HepG2 (cell line): ENCODE measurements at regions not wholly inside any gene's neighbourhood (a gene's known extent, or its start where the extent isn't known, plus 50 kb on each side); places are given as distances from the start of the nearest gene placed in this dataset.

Experiments used
- ATAC-seq: fragments of 200-7000 bp; cut with Tn5 transposase; 3 replicates; pipeline ENCODE4 v1.9.1; 2020; ENCODE audit warnings: mild to moderate bottlenecking, moderate library complexity
- BruUV-seq: library from RNA; stranded (reverse); fragments of 400-500 nt; replicated peaks from 2 replicates; lab custom pipeline; 2021; lab: Mats Ljungman, UMichigan
- CTCF ChIA-PET: fragments of 300-600 bp; formaldehyde crosslinking; extraction: SDS; loops from one replicate; lab custom pipeline; 2021; ENCODE audit warnings: low total read pairs, inconsistent platforms, low intra/inter-chr PET ratio; lab: Yijun Ruan, JAX
- POLR2A ChIA-PET: fragments of 350-600 bp; sonication (Branson Sonifier 250); formaldehyde crosslinking; loops from one replicate; lab custom pipeline; 2020; ENCODE audit warnings: antibody characterized with exemption, inconsistent platforms; lab: Yijun Ruan, JAX
- DNase-seq: peaks from one replicate; pipeline ENCODE4 v3.0.0-alpha.2; 2015; ENCODE audit warnings: low spot score
- FAIRE-seq: peaks from 3 replicates; lab custom pipeline; 2011; peaks lifted over from hg19 to GRCh38; lab: Jason Lieb, UNC
- H2AFZ ChIP-seq: one replicate; pipeline ENCODE4 v1.6.1; 2011; ENCODE audit warnings: low read length, inconsistent platforms
- H3K27ac ChIP-seq: fragments of 300-600 bp; 3 replicates; pipeline ENCODE4 v1.8.0; 2011; ENCODE audit warnings: mixed run types, mild to moderate bottlenecking, mixed read lengths, low read length, inconsistent platforms; ENCODE audit not compliant: insufficient read depth; ENCODE audit errors: extremely low read length
- H3K27me3 ChIP-seq, 2 experiments: fragments of 200-600 bp in 1 of 2; 2 replicates in 1 of 2; 3 replicates in 1 of 2; pipeline versions ENCODE4 v1.6.0 to v1.8.0; 2011; ENCODE audit warnings: low read length in 2 of 2, mild to moderate bottlenecking in 2 of 2, moderate library complexity in 2 of 2, inconsistent platforms in 1 of 2; ENCODE audit not compliant: insufficient read depth in 2 of 2, control insufficient read depth in 1 of 2
- H3K36me3 ChIP-seq, 2 experiments: fragments of 200-600 bp in 1 of 2; replicated peaks in 1 of 2; 2 replicates in 1 of 2; 3 replicates in 1 of 2; pipeline versions ENCODE4 v1.5.1 to v1.8.0; 2011; ENCODE audit warnings: low read length in 2 of 2, inconsistent platforms in 1 of 2; ENCODE audit not compliant: insufficient read depth in 2 of 2, control insufficient read depth in 1 of 2
- H3K4me1 ChIP-seq: 2 replicates; pipeline ENCODE4 v1.5.1; 2012; ENCODE audit warnings: low read length, inconsistent platforms; ENCODE audit not compliant: insufficient read depth
- H3K4me2 ChIP-seq: 2 replicates; pipeline ENCODE4 v1.6.0; 2011; ENCODE audit warnings: low read depth, low read length, inconsistent platforms
- H3K4me3 ChIP-seq, 3 experiments: fragments of 200-600 bp in 1 of 3; sonication (generic), shearing (Covaris generic) in 1 of 3; replicated peaks in 1 of 3; 2 replicates each; pipeline ENCODE4 v1.5.1; 2011 to 2016; ENCODE audit warnings: low read length in 3 of 3, inconsistent platforms in 2 of 3, low read depth in 2 of 3, mild to moderate bottlenecking in 2 of 3, control low read depth in 1 of 3, mixed read lengths in 1 of 3; ENCODE audit not compliant: insufficient read depth in 1 of 3
- H3K79me2 ChIP-seq: one replicate; pipeline ENCODE4 v1.6.1; 2011; ENCODE audit warnings: low read length, inconsistent platforms; ENCODE audit not compliant: insufficient read depth
- H3K9ac ChIP-seq: 2 replicates; pipeline ENCODE4 v1.6.0; 2011; ENCODE audit warnings: mild to moderate bottlenecking, low read depth, low read length, inconsistent platforms; ENCODE audit not compliant: insufficient read depth
- H3K9me3 ChIP-seq: 2 replicates; pipeline ENCODE4 v1.5.1; 2012; ENCODE audit warnings: mild to moderate bottlenecking, low read length
- H4K20me1 ChIP-seq: 2 replicates; pipeline ENCODE4 v1.6.0; 2011; ENCODE audit warnings: inconsistent platforms, mild to moderate bottlenecking, low read length, moderate library complexity; ENCODE audit not compliant: insufficient read depth
- ATF5 ChIP-seq: sonication (generic); formaldehyde crosslinking; IDR thresholded peaks from 2 replicates; pipeline ENCODE4 v1.4.0; 2020; ENCODE audit warnings: mild to moderate bottlenecking, low read depth, missing genetic modification reagents
- BCL3 ChIP-seq: sonication (generic); formaldehyde crosslinking; IDR thresholded peaks from 2 replicates; pipeline ENCODE4 v1.5.1; 2020; ENCODE audit warnings: mild to moderate bottlenecking, missing genetic modification reagents, moderate library complexity
- FOXJ3 ChIP-seq: sonication (generic); formaldehyde crosslinking; IDR thresholded peaks from 2 replicates; pipeline ENCODE4 v1.4.0; 2020; ENCODE audit warnings: missing genetic modification reagents, mild to moderate bottlenecking, borderline replicate concordance
- PHF20 ChIP-seq: sonication (generic); formaldehyde crosslinking; IDR thresholded peaks from 2 replicates; pipeline ENCODE4 v1.5.0; 2020; ENCODE audit warnings: mild to moderate bottlenecking, missing genetic modification reagents
- ZBTB38 ChIP-seq: sonication (generic); formaldehyde crosslinking; IDR thresholded peaks from 2 replicates; pipeline ENCODE4 v1.5.1; 2020; ENCODE audit warnings: mild to moderate bottlenecking, missing genetic modification reagents
- ZNF10 ChIP-seq: sonication (generic); formaldehyde crosslinking; IDR thresholded peaks from 2 replicates; pipeline ENCODE4 v1.4.0; 2020; ENCODE audit warnings: mild to moderate bottlenecking, low read depth, missing genetic modification reagents, borderline replicate concordance
- ZNF350 ChIP-seq: sonication (generic); formaldehyde crosslinking; IDR thresholded peaks from 2 replicates; pipeline ENCODE4 v1.4.0; 2020; ENCODE audit warnings: mild to moderate bottlenecking, low read depth, missing genetic modification reagents, borderline replicate concordance
- ZNF598 ChIP-seq: sonication (generic); formaldehyde crosslinking; IDR thresholded peaks from 2 replicates; pipeline ENCODE4 v1.5.1; 2020; ENCODE audit warnings: mild to moderate bottlenecking, missing genetic modification reagents, borderline replicate concordance
- WGBS: methylation state at CpG from one replicate; pipeline ENCODE4 v1.1.6; 2017; ENCODE audit warnings: low lambda C conversion rate; 5-methylcytosine and 5-hydroxymethylcytosine counted together
- in situ Hi-C: cut with HindIII; loops from 2 replicates; pipeline ENCODE4 v1.10.0; 2017; ENCODE audit warnings: low pct_unique_long_range_greater_than_20kb; ENCODE audit not compliant: extremely low pct_ligation_motif_present
- intact Hi-C: fragments of 100-400 bp; cut with micrococcal nuclease; formaldehyde crosslinking; loops from one replicate; pipeline ENCODE4 v1.10.0; 2022; ENCODE audit not compliant: unreplicated experiment

GRCh38 chr15:62453981-62454380 is 288.9 kb upstream of the C2CD4B start:
- no peaks in the 10 kb centered on the region for H3K27me3 ChIP-seq
- DNase-seq, result no peak
- ChIA-PET CTCF (no interaction called here), POLR2A (no interaction called here)
- WGBS, result 98% methylated on average over 5 of the region's 5 CpGs
- no peak overlapping the region for H3K27ac ChIP-seq
- no peak overlapping the region for H3K4me2 ChIP-seq
- no TSS peak for BruUV-seq
- no peak for ATAC-seq
- FAIRE-seq, result no peak
- TF ChIP-seq ZNF350 (CRISPR knock-in tag), result no peak
- peaks cover 24% of the 10 kb centered on the region for H3K4me1 ChIP-seq
- no peak overlapping the region for H3K9ac ChIP-seq
- no peak overlapping the region for H2AFZ ChIP-seq
- in situ Hi-C loops, result no loop called here
- no peaks in the 10 kb centered on the region for H3K9me3 ChIP-seq
- H3K4me3 ChIP-seq, result no peak overlapping the region
- H3K36me3 ChIP-seq, result no peaks in the 10 kb centered on the region
- intact Hi-C loops, result no loop called here
- H4K20me1 ChIP-seq, result no peaks in the 10 kb centered on the region
- no peaks in the 10 kb centered on the region for H3K79me2 ChIP-seq

DNA sequence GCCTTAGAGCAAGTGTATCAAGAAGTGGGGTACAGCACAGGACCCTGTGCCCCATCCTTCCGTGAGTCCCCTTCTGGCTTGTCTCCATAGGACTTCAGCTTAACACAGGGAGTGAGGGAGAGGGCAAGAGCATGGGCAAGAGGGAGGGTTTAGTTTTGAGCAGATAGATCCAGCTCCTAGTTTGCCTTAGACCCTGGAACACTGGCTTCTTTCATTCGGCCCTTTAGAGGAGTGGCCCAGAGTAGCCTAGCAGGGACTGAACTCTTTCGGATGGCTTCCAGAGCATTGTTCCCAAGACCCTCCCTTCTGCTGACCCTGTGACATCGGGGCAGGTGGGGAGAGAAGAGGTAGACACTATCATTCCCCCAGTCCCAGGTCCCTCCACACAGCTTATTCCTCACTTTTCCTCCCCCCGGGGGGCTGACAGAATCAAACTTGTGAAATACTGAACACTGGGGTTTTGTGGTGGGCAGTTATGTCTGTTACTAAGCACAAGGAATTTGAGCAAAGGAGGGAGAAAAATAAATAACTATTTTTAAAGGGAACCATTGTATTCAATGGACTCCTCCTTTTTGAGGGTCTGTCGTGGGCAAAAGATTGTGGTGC is 289.6 kb upstream of the C2CD4B start:
- Histone ChIP-seq H4K20me1 (no peaks in the 10 kb centered on the region), H2AFZ (no peak overlapping the region), H3K27me3 (no peaks in the 10 kb centered on the region), H3K4me2 (no peak overlapping the region)
- ATAC-seq, result no peak
- no peak for FAIRE-seq
- no peak for DNase-seq
- in situ Hi-C loops, result no loop called here
- BruUV-seq, result no TSS peak
- CTCF ChIA-PET, result no interaction called here
- TF ChIP-seq FOXJ3 (CRISPR knock-in tag) (no peak), ZNF598 (CRISPR knock-in tag) (no peak), PHF20 (no peak), ZNF10 (CRISPR knock-in tag) (no peak), ATF5 (CRISPR knock-in tag) (no peak), BCL3 (CRISPR knock-in tag) (no peak), ZBTB38 (no peak)
- TF ChIP-seq, all 625 proteins: peak for 0
- no peaks in the 10 kb centered on the region for H3K79me2 ChIP-seq
- H3K4me3 ChIP-seq, result no peak overlapping the region
- no peak overlapping the region for H3K27ac ChIP-seq
- peaks cover 24% of the 10 kb centered on the region for H3K4me1 ChIP-seq
- 70% methylated on average over 4 of the region's 6 CpGs for WGBS
- POLR2A ChIA-PET, result no interaction called here
- no peaks in the 10 kb centered on the region for H3K36me3 ChIP-seq
- H3K9ac ChIP-seq, result no peak overlapping the region
- no peaks in the 10 kb centered on the region for H3K9me3 ChIP-seq
- intact Hi-C loops, result no loop called here
